GM21529 (cell line): ENCODE measurements at regions not wholly inside any gene's neighbourhood (a gene's known extent, or its start where the extent isn't known, plus 50 kb on each side); places are given as distances from the start of the nearest gene placed in this dataset.
"Not testable (repeated sequence)": the region's sequence is repeated elsewhere in the genome, so short reads cannot be mapped to it uniquely, and the experiment has no call there.

ENCODE experiments used
- ATAC-seq: cut with Tn5 transposase; IDR thresholded peaks from one replicate; pipeline ENCODE4 v1.9.1; 2021; ENCODE audit not compliant: unreplicated experiment

DNA sequence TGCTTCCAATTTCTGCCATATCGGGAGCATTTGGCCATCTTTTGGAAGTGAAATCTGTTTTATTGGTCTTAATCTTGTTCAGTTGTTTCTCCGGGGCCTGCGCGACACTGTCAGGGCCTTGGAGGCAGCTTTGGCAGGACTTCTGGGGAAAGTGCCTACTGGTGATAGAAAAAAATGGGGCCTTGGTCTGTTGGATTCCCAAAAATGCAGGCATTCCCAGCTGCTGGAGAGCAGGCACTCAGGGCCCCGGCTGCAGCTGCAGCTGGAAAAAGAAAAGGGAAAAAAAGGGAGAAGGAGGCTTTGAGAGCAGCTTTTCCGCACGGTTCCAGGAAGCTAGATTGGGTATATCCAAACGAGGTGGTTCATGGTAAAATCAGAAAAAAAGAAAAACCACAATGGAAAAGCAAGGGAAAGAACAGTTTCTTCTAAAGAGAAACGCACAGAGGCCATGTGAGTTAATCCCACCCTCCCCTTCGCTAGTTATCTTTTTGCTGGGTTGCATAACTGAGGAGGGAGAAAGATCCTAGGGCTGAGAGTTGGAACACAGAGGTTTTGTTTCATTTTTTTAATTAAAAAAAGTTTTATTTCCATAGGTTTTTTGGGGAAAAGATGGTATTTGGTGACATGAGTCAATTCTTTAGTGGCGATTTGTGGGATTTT is 134.7 kb upstream of the RFLNA start:
- ATAC-seq = no peak

DNA sequence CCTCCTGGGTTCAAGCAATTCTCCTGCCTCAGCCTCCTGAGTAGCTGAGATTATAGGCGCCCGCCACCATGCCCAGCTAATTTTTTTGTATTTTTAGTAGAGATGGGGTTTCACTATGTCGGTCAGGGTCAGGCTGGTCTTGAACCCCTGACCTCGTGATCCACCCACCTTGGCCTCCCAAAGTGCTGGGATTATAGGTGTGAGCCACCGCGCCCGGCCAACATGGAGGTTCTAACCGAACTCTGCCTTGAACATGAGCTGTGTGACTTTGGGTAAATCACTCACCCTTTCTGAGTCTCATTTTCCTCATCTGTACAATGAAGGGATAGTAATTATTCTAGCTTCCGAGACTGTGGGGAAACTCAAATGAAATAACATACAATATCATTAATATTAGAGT is 133.5 kb upstream of the RFLNA start:
- ATAC-seq = not testable (repeated sequence)

DNA sequence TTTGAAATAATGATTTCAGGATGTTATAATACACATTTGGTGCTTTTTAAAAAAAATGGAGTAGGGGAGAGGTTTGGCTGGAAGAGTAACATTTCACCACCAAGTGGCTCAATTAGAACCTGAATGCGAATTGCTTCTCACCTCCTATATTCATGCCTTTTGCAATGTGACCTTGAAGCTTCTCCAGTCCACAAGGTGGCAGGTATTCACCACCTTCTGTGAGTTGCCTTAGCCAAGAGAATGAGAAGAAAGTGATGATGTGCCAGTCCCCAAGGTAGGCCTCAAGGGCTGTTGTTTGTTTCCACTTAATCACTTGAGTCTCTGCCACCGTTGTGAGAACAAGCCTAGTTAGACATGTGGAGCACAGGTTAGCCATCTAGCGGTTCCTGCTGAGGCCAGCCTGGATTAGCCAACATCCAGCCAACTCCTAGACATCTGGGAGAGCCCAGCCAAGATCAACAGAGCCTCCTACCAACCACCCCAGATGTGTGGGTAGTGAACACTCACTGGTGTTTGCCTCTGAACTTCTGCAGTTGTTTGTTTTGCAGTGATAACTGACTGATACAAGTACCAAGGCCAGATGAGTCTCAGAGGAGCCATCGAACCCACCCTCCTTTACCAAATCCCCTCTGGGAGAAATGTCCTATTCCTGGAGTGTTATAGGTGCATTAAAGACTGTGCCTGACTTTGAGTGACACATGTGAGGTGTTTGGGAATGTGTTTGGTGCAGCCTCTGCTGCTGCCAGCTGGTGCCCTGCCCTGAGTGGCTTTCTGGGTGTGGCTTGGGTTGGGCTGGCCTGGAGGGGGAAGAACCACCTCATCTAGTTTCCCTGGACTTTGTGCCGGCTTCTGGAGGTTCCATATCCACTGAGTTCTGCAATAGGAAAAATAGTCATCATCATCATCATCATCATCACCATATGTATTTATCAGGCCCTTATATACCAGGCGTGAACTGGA is 132.5 kb upstream of the RFLNA start:
- no peak for ATAC-seq

DNA sequence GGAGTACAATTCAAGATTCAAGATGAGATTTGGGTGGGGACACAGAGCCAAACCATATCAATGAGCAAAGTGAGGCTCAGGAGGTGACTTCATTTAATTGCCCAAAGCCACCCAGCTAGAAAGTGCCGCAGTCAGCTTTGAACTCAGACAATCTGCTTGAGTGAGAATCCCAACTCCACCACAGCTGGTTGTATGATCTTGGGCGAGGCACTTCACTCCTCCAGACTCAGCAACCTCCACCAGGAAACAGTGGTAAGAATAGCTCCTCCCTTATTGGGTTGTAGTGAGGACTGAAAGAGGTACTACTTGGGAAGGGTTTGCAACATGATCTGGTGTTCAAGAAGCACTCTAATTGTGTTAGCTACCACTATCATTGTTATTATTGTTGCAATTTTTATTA is 129.2 kb upstream of the RFLNA start:
- no peak for ATAC-seq

DNA sequence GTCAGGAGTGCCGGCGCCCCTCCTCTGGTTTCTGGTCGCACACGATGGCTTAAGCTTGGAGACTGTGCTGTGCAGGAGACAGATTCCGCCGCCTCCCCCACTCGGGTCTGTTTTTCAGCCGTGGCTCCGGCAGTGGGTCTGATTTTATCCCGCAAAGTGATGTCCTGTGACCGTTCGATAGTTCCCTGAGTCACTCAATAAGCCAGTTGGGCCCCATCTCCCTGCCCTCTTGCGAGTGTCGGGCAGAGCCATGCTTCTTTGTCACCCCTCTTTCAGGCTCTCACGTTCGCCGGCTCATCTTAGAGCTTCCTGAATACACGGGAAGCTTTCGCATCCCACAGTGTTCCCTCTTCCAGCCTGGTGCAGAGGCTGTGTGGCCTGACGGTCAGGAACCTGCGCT is 127.8 kb upstream of the RFLNA start:
- ATAC-seq = no peak

DNA sequence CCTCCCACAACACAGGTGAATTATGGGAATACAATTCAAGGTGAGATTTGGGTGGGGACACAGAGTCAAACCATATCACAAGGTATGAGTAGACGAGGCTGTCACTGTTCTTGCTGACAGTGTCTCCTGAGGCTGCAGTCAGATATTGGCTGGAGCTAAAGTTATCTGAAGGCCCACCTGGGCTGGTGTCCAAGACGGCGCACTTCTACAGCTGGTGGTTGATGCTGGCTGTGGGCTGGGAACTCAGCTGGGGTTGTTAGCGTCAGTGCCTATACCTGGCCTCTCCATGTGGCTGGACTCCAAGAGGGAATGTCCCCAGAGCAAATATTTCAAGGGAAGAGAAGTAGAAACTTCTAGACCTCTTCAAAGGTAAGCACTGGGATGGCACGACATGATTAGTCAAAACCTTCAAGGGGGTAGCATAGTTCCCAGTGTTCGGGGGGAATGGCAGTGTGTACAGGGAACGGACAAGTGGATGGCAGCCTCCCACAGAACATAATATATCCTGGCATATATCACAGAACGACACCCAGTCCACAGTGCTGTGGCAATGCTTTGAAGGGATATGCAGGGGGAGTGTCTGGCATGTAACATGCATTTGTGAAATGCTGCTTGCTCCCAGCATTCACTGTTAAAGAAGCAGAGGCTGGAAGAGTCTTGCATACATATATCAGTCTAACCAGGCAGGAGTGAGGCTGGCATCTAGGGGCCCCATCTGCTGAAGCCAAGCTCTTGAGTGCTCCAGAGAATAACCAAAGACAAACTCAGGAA is 126.7 kb upstream of the RFLNA start:
- no peak for ATAC-seq

DNA sequence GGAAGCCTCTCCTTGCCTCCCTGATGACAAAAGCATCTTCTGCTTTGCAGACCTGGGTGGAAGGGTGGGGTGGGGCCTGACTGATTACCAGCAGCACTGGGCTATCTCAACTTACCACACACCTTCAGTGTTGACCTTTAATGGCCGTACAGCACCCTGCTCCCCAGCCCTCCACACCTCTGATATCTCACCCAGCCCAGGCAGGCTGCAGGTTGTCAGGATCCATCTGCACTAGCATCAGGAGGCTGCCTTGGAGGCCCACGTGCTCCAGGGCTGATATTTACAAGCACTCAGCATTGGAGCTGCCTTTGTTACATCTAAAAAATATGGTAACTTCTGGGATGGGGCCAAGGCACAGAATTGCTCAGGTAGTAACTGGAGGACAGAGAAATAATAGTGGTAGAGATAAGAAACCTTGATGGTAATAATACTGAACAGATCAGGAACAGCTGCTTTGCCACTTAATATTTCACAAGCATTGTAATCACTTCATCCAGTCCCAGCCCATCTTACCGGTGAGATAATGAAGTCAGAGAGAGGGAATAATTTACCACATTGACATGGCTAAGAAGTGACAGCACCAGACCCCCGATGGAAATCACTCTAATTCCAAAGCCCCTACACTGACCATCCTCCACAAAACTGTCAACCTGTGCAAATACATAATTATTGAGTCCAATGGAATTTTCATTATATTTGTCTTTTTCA is 125.2 kb upstream of the RFLNA start:
- no peak for ATAC-seq

DNA sequence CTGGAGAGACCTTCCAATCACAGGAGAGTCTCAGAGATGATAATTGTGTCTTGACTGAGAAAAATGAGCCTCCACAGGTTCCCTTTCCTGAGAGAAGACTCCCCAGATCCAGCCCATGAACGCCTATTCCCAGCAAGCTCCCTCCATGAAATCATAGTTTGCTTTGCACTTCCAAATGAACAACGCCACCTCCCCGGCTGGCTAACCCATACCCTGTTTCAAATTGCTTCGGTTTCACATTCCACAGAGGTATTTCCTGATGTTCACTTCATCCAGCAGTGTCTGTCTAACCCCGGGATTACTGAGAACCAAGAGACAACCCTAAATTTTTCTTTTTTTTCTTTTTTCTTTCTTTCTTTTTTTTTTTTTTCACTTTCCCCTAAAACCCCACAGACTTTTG is 124.1 kb upstream of the RFLNA start:
- ATAC-seq = no peak

DNA sequence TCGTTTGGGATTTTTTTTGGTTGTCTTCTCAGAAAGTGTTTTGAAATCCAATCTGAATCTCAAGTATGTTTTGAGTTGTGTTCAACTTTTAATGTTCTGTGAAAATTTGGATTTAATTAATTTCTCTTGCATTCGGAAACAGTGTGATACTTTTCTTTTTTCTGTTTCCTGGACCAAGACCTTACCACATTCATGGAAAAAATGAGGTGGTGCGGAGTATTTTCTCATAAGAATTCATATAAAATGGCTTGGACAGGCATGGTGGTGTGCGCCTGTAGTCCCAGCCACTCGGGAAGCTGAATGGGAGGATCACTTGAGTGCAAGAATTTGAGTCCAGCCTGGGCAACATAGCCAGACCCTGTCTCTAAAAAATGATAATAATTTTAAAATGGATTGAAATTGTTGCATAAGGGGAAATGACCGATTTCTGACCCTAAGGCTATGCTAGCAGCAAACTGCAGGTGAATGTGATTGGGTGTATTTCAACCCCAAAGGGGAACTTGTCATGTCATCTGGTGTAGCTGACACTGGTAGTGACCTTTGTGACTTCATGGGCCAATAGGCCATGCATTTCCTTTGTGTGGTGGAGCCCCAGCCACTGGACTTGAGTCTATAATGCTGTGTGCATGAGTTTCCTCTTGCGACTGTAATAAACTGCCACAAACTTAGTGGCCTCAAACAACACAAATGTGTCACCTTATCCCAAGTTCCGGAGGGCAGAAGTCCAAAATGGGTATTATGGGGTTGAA is 123.5 kb upstream of the RFLNA start:
- ATAC-seq = no peak

DNA sequence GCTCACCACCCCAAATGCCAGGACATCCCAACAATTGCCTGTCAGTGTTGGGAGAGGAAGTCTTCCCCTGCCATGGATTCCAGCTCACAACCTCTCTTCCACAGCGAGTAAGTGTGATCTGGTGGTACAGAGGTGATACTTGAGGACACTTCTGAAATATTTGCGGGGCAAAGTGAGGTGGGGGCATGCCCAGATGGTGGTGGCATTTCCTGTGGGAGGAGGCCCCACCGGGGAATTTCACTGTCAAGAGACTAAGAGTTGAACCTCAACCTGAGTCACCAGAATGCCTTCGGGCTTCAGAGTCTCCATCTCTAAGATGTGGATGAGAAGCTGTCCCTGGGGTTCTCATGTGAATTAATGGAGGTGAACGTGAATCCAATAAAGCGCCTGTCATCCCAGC is 122.3 kb upstream of the RFLNA start:
- no peak for ATAC-seq

DNA sequence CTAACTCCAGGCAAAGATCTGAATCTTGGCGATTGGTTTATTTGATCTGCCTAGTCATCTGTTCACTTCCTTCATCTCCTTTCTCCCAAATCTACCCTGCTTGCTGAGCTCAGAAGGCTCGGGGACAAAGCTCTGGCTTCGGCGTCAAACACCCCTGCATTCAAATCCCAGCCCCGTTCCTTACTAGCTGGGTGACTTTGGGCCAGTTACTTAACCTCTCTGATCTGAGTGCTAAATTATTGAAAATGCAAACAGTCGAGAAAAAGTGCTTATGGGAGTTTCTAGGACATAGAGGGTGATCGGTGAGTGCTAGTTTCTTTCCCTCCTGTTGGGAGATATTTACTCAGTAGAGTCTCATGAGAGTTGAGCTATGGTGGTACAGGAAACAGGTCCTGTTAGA is 121.2 kb upstream of the RFLNA start:
- no peak for ATAC-seq

DNA sequence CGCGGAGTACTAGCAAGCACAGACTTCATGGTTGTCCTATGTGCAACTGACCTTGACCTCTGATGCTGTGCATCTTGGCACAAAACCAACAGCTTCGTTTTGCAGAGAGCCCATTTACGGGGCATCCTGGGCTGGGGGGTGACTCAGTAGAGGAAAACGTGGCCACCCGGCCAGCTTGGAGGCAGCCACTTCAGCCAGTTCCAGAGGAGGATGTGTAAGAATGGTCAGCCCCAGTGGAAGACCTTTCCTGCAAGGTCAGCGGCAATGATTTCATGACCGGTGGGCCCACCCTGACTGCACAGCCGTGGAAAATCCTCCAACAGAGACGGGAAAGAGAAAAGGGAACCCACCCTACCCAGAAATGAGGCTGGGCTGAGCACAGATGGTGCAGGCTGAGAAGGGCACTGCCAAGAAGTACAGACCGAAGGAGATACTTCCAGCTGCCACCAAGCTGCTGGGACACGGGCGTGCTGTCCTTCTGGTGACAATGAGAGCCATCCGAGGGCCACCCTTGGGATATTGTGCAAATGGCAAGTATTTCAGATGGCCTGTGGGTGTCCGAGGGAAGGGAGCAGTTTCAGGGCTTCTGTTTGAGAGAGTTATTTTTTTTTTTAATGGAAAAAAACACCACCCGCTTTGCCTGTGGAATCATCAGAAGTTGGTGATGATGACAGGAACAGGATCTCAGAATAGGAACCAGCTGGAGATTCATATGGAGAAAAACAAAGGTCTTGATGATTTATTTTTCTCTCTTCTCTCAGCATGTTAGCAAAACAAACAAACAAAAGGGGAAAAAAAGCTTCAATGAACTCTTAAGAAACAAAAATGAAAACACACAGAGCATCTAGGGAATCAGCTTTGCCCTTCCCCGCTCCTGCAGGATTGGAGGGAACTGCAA is 120.2 kb upstream of the RFLNA start:
- no peak for ATAC-seq

DNA sequence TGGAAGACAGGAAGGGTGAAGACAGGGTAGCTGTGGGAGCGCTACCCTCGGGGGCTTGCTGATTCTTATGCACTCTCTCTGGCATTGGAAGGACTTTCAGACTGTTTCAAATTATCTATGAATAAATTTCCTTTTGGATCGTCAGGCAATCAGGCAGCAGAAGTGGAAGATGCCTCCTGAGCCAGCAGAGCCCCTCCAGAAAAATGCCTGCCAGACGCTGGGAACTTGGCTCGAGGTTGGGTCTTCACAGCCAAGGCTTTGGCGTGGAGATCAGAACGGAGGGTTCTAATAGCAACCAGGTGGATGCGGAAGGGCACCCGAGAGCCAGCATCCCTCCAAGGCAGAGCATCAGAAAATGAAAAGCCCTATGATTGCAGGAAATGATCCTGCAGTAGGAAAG is 119.2 kb upstream of the RFLNA start:
- no peak for ATAC-seq

DNA sequence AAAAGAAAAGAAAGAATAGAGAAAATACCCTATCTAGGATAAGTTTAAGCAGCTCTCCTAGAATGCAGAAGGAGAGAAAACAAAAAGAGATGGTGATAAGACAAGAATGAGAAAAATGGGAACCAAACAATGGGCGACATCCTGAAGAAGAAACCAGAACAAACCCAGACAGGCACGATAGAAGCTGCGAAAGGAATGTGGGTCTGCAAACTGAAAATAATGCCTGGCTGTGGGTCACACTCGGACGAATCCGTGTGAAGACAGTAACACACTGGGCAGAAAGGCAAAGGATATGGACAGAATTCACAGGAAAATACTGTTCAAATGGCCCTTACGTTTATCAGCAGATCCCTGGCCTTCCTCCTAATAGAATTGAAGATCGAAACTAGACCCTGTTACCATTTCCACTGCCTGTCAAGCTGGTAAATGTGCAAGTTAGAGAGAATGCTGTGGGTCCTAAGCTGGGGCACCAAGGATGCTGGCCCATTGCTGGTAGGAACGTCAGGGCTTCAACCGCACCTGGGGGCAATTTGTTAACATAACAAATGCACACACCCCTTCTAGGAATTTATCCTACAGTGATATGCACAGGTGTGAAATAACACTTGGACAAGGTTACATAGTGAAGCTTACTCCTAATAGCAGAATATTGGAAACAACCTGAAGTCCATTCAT is 117.5 kb upstream of the RFLNA start:
- ATAC-seq = no peak

DNA sequence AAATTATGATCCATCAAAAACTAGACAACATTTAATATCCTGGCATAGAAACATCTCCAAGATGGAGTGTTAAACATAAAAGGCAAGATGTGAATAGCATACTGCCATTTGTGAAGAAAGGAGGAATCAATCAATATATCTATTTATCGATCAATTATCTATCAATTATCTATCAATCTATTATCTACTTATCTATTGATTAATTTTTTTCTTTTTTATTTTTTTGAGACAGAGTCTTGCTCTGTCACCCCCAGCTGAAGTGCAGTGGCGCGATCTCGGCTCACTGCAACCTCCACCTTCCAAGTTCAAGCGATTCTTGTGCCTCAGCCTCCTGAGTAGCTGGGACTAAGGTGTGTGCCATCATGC is 117.0 kb upstream of the RFLNA start:
- no peak for ATAC-seq

DNA sequence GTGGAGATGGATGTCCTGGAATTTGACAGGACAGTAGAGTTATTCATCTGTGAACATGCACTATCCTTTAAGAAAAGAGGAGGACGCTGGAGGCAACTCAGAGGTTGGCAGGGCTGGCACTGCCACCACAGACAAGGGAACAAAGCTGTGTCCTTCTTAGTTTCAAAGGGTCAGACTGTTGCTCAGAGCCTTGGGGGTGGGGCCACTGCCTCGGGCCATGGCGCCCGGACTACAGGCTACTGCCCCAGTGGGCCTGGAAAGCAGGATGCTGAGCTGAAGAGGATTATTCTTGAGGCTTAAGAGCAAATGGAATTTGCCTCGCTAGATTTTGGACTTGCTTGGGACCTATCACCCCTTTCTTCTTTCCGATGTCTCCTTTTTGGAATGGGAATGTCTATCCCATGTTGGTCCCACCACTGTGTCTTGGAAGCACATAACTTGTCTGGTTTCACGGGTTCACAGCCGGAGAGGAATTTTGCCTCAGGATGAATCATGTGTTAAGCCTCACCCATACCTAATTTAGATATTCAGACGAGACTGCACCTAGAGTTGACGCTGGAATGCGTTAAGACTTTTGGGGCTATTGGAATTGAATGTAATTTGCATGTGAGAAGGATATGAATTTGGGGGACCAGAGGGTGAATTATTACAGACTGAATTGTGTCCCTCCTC is 114.8 kb upstream of the RFLNA start:
- no peak for ATAC-seq

DNA sequence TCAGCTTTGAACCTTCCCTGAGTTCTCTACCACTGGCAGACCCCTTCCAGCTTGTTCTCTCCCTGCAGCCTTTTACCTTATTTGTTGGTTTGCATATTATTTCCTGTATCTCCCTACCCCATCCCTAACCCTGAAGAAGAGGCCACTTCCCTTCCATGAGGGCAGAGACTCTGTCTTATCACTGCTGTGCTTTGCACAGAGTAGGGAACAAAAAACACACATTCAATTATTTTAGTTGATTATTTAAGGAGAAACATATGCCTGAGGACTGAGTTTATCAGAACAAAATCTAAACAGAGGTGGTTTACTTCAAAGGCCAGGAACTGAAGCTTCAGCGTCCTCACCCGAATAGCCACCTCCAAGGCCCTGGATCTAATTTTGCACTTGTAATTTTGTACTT is 111.7 kb upstream of the RFLNA start:
- ATAC-seq = no peak

DNA sequence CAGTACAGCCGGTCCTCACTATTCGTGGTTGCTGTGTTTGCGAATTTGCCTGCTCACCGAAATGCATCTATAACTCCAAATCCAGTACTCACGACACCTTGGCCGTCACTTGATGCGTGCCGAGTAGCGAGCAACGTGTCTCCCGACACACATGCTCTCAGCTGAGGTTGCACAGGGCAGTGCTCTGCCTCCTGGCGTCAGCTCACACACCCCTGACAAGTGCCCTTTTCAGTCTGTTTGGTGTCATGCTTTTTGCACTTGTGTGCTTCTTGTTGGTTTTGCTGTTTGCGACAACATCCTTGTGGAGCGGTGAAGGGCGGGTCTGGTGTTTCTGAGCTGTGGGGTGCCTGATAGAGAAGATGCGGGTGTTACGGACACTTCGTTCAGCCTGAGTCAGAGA is 110.4 kb upstream of the RFLNA start:
- no peak for ATAC-seq
